Smooth muscle cell (in vitro differentiated cells): ENCODE measurements at regions not wholly inside any gene's neighbourhood (a gene's known extent, or its start where the extent isn't known, plus 50 kb on each side); places are given as distances from the start of the nearest gene placed in this dataset.

Experiments used
- DNase-seq: peaks from one replicate; lab custom pipeline; 2025; ENCODE audit not compliant: unreplicated experiment; lab: John Stamatoyannopoulos, UW
- H2AFZ ChIP-seq: fragments of 200-600 bp; sonication (generic); 2 replicates; pipeline ENCODE4 v1.6.0; 2016; ENCODE audit warnings: antibody characterized with exemption, low read depth, mild to moderate bottlenecking
- H3F3A ChIP-seq: fragments of 200-600 bp; sonication (generic); 2 replicates; pipeline ENCODE4 v1.6.0; 2017; ENCODE audit warnings: antibody characterized with exemption, low read depth
- H3K27ac ChIP-seq: fragments of 200-600 bp; sonication (generic); 2 replicates; pipeline ENCODE4 v1.5.1; 2016; ENCODE audit warnings: low read depth, mild to moderate bottlenecking
- H3K27me3 ChIP-seq: fragments of 200-600 bp; sonication (generic); 2 replicates; pipeline ENCODE4 v1.6.1; 2016; ENCODE audit warnings: low read depth, mild to moderate bottlenecking
- H3K36me3 ChIP-seq: fragments of 200-600 bp; sonication (generic); 2 replicates; pipeline ENCODE4 v1.5.1; 2016; ENCODE audit warnings: low read depth
- H3K4me1 ChIP-seq: fragments of 200-600 bp; sonication (generic); 2 replicates; pipeline ENCODE4 v1.5.1; 2016; ENCODE audit warnings: low read depth
- H3K4me2 ChIP-seq: fragments of 200-600 bp; sonication (generic); 2 replicates; pipeline ENCODE4 v1.6.0; 2016; ENCODE audit warnings: mild to moderate bottlenecking
- H3K4me3 ChIP-seq: fragments of 200-600 bp; sonication (generic); 2 replicates; pipeline ENCODE4 v1.5.1; 2016; ENCODE audit warnings: mild to moderate bottlenecking
- H3K79me2 ChIP-seq: fragments of 200-600 bp; sonication (generic); 2 replicates; pipeline ENCODE4 v1.6.0; 2016; ENCODE audit warnings: low read depth, mild to moderate bottlenecking
- H3K9ac ChIP-seq: fragments of 200-600 bp; sonication (generic); 2 replicates; pipeline ENCODE4 v1.6.0; 2016; ENCODE audit warnings: low read depth
- H3K9me3 ChIP-seq: fragments of 200-600 bp; sonication (generic); replicated peaks from 2 replicates; pipeline ENCODE4 v1.5.1; 2016; ENCODE audit warnings: low read depth
- H4K20me1 ChIP-seq: fragments of 200-600 bp; sonication (generic); 2 replicates; pipeline ENCODE4 v1.6.0; 2016; ENCODE audit warnings: low read depth
- WGBS: methylation state at CpG from one replicate; pipeline ENCODE4 v1.1.7; 2016; ENCODE audit warnings: low lambda C conversion rate; 5-methylcytosine and 5-hydroxymethylcytosine counted together
- TF ChIP-seq, protein P1 (sequence below): fragments of 200-600 bp; sonication (generic); IDR thresholded peaks from 2 replicates; pipeline ENCODE4 v1.5.1; 2017; ENCODE audit warnings: borderline replicate concordance, mild to moderate bottlenecking, antibody characterized with exemption; ENCODE audit not compliant: insufficient read depth, poor library complexity, severe bottlenecking

GRCh38 chr12:88375306-88376305, 204.7 kb downstream of the KITLG start:
- Histone ChIP-seq H3F3A (no peaks in the 10 kb centered on the region), H3K36me3 (no peaks in the 10 kb centered on the region), H3K9me3 (no peaks in the 10 kb centered on the region), H3K27me3 (no peaks in the 10 kb centered on the region), H3K27ac (no peak overlapping the region), H4K20me1 (no peaks in the 10 kb centered on the region), H3K9ac (no peak overlapping the region), H3K4me1 (no peaks in the 10 kb centered on the region), H2AFZ (no peak overlapping the region), H3K4me3 (no peak overlapping the region), H3K4me2 (no peak overlapping the region), H3K79me2 (no peaks in the 10 kb centered on the region)
- 84% methylated on average over 6 of the region's 6 CpGs for WGBS
- TF ChIP-seq, protein P1, sequence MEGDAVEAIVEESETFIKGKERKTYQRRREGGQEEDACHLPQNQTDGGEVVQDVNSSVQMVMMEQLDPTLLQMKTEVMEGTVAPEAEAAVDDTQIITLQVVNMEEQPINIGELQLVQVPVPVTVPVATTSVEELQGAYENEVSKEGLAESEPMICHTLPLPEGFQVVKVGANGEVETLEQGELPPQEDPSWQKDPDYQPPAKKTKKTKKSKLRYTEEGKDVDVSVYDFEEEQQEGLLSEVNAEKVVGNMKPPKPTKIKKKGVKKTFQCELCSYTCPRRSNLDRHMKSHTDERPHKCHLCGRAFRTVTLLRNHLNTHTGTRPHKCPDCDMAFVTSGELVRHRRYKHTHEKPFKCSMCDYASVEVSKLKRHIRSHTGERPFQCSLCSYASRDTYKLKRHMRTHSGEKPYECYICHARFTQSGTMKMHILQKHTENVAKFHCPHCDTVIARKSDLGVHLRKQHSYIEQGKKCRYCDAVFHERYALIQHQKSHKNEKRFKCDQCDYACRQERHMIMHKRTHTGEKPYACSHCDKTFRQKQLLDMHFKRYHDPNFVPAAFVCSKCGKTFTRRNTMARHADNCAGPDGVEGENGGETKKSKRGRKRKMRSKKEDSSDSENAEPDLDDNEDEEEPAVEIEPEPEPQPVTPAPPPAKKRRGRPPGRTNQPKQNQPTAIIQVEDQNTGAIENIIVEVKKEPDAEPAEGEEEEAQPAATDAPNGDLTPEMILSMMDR, result no peak
- DNase-seq, result no peak

DNA sequence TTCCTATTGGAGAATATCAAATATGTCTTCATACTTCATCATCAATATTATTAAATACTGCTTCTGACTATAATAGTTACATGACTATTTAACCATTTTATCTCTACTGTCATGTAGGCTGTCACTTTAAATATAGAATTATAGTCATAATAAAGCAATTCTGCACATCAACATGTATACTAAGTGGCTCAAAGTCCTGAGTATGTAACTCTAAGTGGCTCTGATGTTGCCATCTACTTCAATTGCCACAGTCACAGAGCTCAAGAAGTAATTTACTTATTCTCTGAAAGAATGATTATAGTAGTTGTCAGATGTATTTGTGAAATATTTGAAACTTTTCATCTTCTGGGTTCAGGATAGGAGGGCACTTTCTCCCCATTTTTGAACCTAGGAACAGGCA, 202.3 kb downstream of the KITLG start:
- Histone ChIP-seq H4K20me1 (no peaks in the 10 kb centered on the region), H3K9me3 (no peaks in the 10 kb centered on the region), H3K79me2 (no peaks in the 10 kb centered on the region), H3F3A (no peaks in the 10 kb centered on the region), H3K4me3 (no peak overlapping the region), H3K27me3 (no peaks in the 10 kb centered on the region), H3K27ac (no peak overlapping the region), H3K4me2 (no peak overlapping the region), H2AFZ (no peak overlapping the region), H3K9ac (no peak overlapping the region), H3K4me1 (no peaks in the 10 kb centered on the region), H3K36me3 (no peaks in the 10 kb centered on the region)
- TF ChIP-seq, protein P1, result no peak
- DNase-seq, result no peak

DNA sequence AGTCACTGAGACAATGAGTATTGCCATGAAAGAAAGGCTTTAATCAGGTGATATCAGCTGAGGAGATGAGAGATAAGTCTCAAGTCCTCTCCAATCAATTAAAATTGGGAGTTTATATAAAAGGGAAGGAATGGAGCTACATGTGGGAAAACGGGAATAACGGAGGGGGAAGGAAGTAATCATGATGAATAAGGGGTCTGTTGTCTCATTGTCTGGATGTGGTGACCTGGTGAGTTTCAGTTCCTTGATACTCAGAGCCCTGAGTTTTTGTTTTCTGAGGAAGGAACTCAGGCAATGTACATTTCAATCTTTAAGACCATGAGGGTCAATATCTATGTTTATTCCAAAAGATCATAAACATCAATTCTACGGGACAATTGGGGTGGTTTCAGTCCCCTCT, 198.8 kb downstream of the KITLG start:
- no peak overlapping the region for H3K4me3 ChIP-seq
- TF ChIP-seq, protein P1, result no peak
- H3K4me1 ChIP-seq, result no peaks in the 10 kb centered on the region
- no peak overlapping the region for H3K9ac ChIP-seq
- H3K79me2 ChIP-seq, result no peaks in the 10 kb centered on the region
- H3K4me2 ChIP-seq, result no peak overlapping the region
- no peak overlapping the region for H2AFZ ChIP-seq
- no peak overlapping the region for H3K27ac ChIP-seq
- no peaks in the 10 kb centered on the region for H3K36me3 ChIP-seq
- H3F3A ChIP-seq, result no peaks in the 10 kb centered on the region
- no peaks in the 10 kb centered on the region for H3K9me3 ChIP-seq
- WGBS, result 89% methylated on average over 3 of the region's 3 CpGs
- no peak for DNase-seq
- H3K27me3 ChIP-seq, result no peaks in the 10 kb centered on the region
- H4K20me1 ChIP-seq, result no peaks in the 10 kb centered on the region

GRCh38 chr12:88383405-88383804, 196.9 kb downstream of the KITLG start:
- Histone ChIP-seq H3K4me1 (no peaks in the 10 kb centered on the region), H3K36me3 (no peaks in the 10 kb centered on the region), H3F3A (no peaks in the 10 kb centered on the region), H4K20me1 (no peaks in the 10 kb centered on the region), H3K27me3 (no peaks in the 10 kb centered on the region), H3K4me3 (no peak overlapping the region), H3K9ac (no peak overlapping the region), H3K79me2 (no peaks in the 10 kb centered on the region), H3K27ac (no peak overlapping the region), H3K9me3 (no peaks in the 10 kb centered on the region), H2AFZ (no peak overlapping the region), H3K4me2 (no peak overlapping the region)
- TF ChIP-seq, protein P1, result no peak
- WGBS, result 84% methylated on average over 1 of the region's 1 CpG
- DNase-seq, result no peak
